Psoas muscle (tissue), 7 donors: ENCODE measurements at regions not wholly inside any gene's neighbourhood (a gene's known extent, or its start where the extent isn't known, plus 50 kb on each side); places are given as distances from the start of the nearest gene placed in this dataset.

ENCODE experiments used
- ATAC-seq, 4 donors: fragments of 200-7000 bp; cut with Tn5 transposase; one replicate each; pipeline ENCODE4 v1.9.1; 2020; ENCODE audit warnings: moderate library complexity in 3 of 4, mild to moderate bottlenecking in 2 of 4
- DNase-seq, 2 donors: peaks; one replicate each; pipeline ENCODE4 v3.0.0-alpha.2; 2020
- H3K27ac ChIP-seq: fragments of 200-600 bp; one replicate; pipeline ENCODE4 v1.8.0; 2022
- H3K27me3 ChIP-seq, 3 donors: fragments of 200-600 bp in 1 of 3; one replicate each; pipeline versions ENCODE4 v1.6.1 to v1.8.0; 2013 to 2022; ENCODE audit warnings: low read length in 2 of 3, mild to moderate bottlenecking in 2 of 3, moderate library complexity in 1 of 3; ENCODE audit not compliant: insufficient read depth in 3 of 3
- H3K36me3 ChIP-seq, 2 donors: fragments of 200-600 bp in 1 of 2; one replicate each; pipeline versions ENCODE4 v1.6.1 to v1.8.0; 2013 to 2022; ENCODE audit warnings: low read depth in 1 of 2, mild to moderate bottlenecking in 1 of 2, moderate library complexity in 1 of 2; ENCODE audit not compliant: insufficient read depth in 1 of 2
- H3K4me1 ChIP-seq: fragments of 200-600 bp; one replicate; pipeline ENCODE4 v1.8.0; 2022
- H3K4me3 ChIP-seq: fragments of 200-600 bp; one replicate; pipeline ENCODE4 v1.8.0; 2022; ENCODE audit warnings: mild to moderate bottlenecking
- H3K9me3 ChIP-seq: fragments of 200-600 bp; one replicate; pipeline ENCODE4 v1.8.0; 2022
- WGBS, 3 donors: extraction: QIAGEN DNeasy Blood & Tissue Kit; methylation state at CpG; one replicate each; pipeline versions ENCODE4 v1.1.6 to v1.1.7; 2013; 5-methylcytosine and 5-hydroxymethylcytosine counted together
- intact Hi-C, 2 donors: fragments of 100-400 bp; cut with DNase I; formaldehyde crosslinking; loops; one replicate each; pipeline versions ENCODE4 v1.11.0 to v1.14.2; 2022
- TF ChIP-seq, protein P1 (sequence below): fragments of 200-600 bp; IDR thresholded peaks from one replicate; pipeline ENCODE4 v1.8.0; 2022; ENCODE audit warnings: antibody characterized with exemption
- donor health status: healthy with polysubstance abuse.
- donor health status: DM: no; HTN: no; CAD: no; lungs with moderate emphysema.
- donor health status: Bipolar disorder and iron deficiency.
- donor health status: healthy.
- donor health status: DM: yes; HTN: yes; CAD: no.
- donor health status: DM: no; HTN: no; CAD: no.
- donor health status: DM: yes; HTN: yes; CAD: no.

DNA sequence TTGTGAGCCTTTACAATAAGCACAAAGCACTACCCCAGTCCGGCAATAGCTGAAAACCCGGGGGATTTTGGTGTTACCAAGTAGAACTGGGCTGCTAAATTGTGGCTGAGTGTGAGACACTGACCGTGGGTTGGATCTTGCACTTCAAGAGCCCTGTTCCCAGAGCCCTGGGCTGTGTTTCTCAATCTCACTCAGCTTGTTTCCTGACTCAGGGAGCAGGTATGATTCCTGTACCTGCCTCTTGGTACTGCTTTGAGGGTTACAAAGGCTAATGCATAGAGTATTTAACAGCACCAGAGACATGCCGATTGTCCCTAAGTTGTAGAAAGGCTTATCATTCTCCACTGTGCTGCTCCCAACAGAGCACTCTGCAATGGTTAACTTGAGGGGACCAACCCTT is 134.6 kb downstream of the TEX36 start:
- 85 to 92% (median 86%) methylated on average over 4 of the region's 4 CpGs for WGBS, 3 donors

DNA sequence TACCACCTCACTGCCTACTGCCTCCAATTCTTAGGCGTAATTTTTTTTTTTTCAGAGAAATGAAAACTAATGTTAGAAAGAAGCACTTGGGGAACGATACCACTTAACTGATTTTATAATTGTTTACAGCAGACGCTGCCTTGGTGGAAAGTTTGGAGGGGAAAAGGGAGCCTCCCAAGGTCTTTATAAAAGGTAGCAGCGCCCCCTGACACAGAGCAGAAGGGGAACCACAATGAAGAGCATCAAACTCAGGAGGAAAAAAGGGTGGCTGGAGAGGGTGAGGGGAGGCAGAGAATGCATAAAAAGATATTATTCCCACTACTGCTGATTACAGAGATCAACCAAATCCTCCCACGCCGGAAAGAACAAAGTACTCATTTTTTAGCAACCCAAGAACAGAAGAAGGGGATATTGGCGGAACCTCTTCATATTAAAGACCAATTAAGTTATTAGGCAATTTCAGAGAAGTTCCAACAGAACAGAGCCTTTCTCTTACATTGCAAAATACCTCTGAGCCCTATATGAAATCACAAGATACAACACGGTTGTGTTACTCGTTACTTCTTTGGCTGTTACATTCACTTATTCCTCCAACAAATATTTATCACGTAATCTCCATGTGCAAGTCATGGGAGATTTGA is 135.8 kb downstream of the TEX36 start:
- no peak overlapping the region for H3K4me3 ChIP-seq
- TF ChIP-seq, protein P1, sequence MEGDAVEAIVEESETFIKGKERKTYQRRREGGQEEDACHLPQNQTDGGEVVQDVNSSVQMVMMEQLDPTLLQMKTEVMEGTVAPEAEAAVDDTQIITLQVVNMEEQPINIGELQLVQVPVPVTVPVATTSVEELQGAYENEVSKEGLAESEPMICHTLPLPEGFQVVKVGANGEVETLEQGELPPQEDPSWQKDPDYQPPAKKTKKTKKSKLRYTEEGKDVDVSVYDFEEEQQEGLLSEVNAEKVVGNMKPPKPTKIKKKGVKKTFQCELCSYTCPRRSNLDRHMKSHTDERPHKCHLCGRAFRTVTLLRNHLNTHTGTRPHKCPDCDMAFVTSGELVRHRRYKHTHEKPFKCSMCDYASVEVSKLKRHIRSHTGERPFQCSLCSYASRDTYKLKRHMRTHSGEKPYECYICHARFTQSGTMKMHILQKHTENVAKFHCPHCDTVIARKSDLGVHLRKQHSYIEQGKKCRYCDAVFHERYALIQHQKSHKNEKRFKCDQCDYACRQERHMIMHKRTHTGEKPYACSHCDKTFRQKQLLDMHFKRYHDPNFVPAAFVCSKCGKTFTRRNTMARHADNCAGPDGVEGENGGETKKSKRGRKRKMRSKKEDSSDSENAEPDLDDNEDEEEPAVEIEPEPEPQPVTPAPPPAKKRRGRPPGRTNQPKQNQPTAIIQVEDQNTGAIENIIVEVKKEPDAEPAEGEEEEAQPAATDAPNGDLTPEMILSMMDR: no peak
- ATAC-seq (no peak), DNase-seq (no peak)
- WGBS, 3 donors: 67 to 72% (median 68%) methylated on average over 10 of the region's 10 CpGs
- H3K27ac ChIP-seq: no peak overlapping the region
- peaks cover 0 to 12% (median 0%) of the 10 kb centered on the region in 3 donors for H3K27me3 ChIP-seq
- intact Hi-C loops: no loop called here
- H3K36me3 ChIP-seq: no peaks in the 10 kb centered on the region
- no peaks in the 10 kb centered on the region for H3K4me1 ChIP-seq
- no peaks in the 10 kb centered on the region for H3K9me3 ChIP-seq

More for the DNA sequence above, 134.6 kb downstream of the TEX36 start:
- TF ChIP-seq, protein P1: no peak
- H3K27ac ChIP-seq: no peak overlapping the region
- ATAC-seq (no peak), DNase-seq (no peak)
- intact Hi-C loops: no loop called here
- H3K4me3 ChIP-seq: no peak overlapping the region
- H3K27me3 ChIP-seq: peaks cover 0 to 12% (median 0%) of the 10 kb centered on the region in 3 donors
- no peaks in the 10 kb centered on the region for H3K4me1 ChIP-seq
- H3K9me3 ChIP-seq: peaks cover under 1% of the 10 kb centered on the region
- H3K36me3 ChIP-seq: no peaks in the 10 kb centered on the region

DNA sequence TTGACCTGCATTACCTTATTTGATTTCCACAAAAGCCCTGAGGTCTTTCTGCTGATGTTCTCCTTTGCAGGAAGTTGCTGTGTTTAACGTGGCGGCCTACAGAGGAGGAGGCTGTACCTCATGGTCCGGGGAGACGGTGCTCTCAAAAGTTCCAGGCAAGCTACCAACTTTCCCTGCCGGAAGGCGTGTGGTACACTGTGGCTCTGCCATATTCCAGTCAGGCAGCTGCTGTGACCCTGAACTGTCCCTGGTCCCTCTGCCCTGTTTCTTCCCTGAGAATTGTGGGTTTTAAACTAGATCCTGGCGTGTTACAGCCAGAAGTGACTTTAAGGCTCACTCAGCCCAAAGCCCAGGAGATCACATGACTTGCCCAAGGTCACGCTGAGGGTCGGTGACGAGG is 139.2 kb downstream of the TEX36 start:
- Histone ChIP-seq H3K36me3 (no peaks in the 10 kb centered on the region), H3K27ac (no peak overlapping the region), H3K9me3 (no peaks in the 10 kb centered on the region), H3K4me3 (no peak overlapping the region), H3K4me1 (no peaks in the 10 kb centered on the region), H3K27me3 (peaks cover 0 to 10% (median 0%) of the 10 kb centered on the region in 3 donors)
- WGBS, 3 donors: 30 to 40% (median 34%) methylated on average over 10 of the region's 10 CpGs
- ATAC-seq: no peak
- intact Hi-C loops: no loop called here
- DNase-seq: no peak
- TF ChIP-seq, protein P1: no peak

DNA sequence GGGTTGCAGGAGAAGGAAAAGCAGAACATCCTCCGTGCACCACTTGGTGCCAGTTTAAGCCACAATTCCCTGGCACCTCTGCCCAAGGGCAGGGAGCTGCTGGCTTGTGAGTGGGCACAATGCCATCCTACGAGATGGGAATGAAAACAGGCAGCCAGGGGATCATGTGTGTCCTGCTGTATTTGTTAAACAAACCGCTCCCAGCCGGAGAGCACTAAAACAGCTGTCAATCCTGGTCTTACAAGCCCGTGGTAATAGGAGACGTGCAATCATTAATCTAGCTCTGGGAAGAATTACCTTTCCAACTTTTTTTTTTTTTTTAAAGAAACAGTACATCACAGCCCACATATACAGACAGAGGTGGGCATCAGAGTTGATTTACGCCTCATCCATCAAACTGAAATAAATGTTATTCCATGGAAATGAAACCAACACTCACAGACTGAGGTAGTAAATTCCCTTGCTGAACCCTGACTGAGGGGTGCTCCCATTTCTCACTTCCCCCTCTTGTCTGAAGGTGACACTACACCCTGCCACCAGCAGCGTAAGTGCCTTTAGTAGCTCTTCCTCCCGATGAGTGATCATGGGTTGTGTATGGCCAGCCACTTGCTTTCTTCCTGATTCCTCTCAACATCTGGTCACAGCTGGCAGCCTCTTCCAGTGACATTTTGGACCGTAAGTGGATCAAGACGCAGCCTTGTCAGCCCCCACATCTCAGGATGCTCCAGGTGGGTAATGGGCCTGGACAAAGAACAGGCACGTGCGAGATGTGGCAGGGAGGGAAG is 143.8 kb downstream of the TEX36 start:
- Histone ChIP-seq H3K4me3 (no peak overlapping the region), H3K4me1 (no peaks in the 10 kb centered on the region), H3K27ac (no peak overlapping the region), H3K9me3 (no peaks in the 10 kb centered on the region), H3K36me3 (no peaks in the 10 kb centered on the region), H3K27me3 (peaks cover 0 to 7% (median 0%) of the 10 kb centered on the region in 3 donors)
- TF ChIP-seq, protein P1: no peak
- DNase-seq (no peak), ATAC-seq (peak; percentile 25 to 79 (median 35))
- WGBS, 3 donors: 20 to 21% (median 21%) methylated on average over 13 of the region's 13 CpGs
- intact Hi-C loops: no loop called here
